SK-N-SH (cell line): ENCODE measurements at regions not wholly inside any gene's neighbourhood (a gene's known extent, or its start where the extent isn't known, plus 50 kb on each side); places are given as distances from the start of the nearest gene placed in this dataset.

Experiments
- CTCF ChIA-PET: fragments of 300-600, 350-600 bp; formaldehyde crosslinking; extraction: SDS; loops from one replicate; lab custom pipeline; 2021; lab: Yijun Ruan, JAX
- POLR2A ChIA-PET: fragments of 350-600 bp; sonication (Branson Sonifier 250); formaldehyde crosslinking; extraction: SDS; loops from one replicate; lab custom pipeline; 2020; ENCODE audit warnings: antibody characterized with exemption, inconsistent platforms; lab: Yijun Ruan, JAX
- DNase-seq: peaks from one replicate; pipeline ENCODE4 v3.0.0; 2012
- H2AFZ ChIP-seq: fragments of 200-600 bp; sonication (generic); 2 replicates; pipeline ENCODE4 v1.8.1; 2016; ENCODE audit warnings: antibody characterized with exemption, mild to moderate bottlenecking, low read depth
- H3F3A ChIP-seq: fragments of 200-600 bp; sonication (generic); replicated peaks from 2 replicates; pipeline ENCODE3; 2016; ENCODE audit warnings: antibody characterized with exemption, mild to moderate bottlenecking; ENCODE audit not compliant: insufficient read depth
- H3K27ac ChIP-seq, 2 experiments: fragments of 200-500 bp in 1 of 2; fragments of 200-600 bp in 1 of 2; sonication (Bioruptor generic) in 1 of 2; sonication (generic), shearing (Covaris generic) in 1 of 2; 2 replicates each; pipeline versions ENCODE4 v1.5.1 to v1.6.1; 2014 to 2016; ENCODE audit warnings: low read depth in 2 of 2, inconsistent platforms in 1 of 2, low read length in 1 of 2, mild to moderate bottlenecking in 1 of 2, mixed read lengths in 1 of 2
- H3K27me3 ChIP-seq: fragments of 200-600 bp; sonication (generic), shearing (Covaris generic); 2 replicates; pipeline ENCODE4 v1.6.1; 2016; ENCODE audit warnings: mixed run types; ENCODE audit not compliant: insufficient read depth
- H3K36me3 ChIP-seq, 2 experiments: fragments of 200-500 bp in 1 of 2; fragments of 200-600 bp in 1 of 2; sonication (Bioruptor generic) in 1 of 2; sonication (generic) in 1 of 2; replicated peaks in 1 of 2; 2 replicates each; pipeline versions ENCODE3 to v1.5.1; 2014 to 2016; ENCODE audit warnings: low read length in 1 of 2, mild to moderate bottlenecking in 1 of 2; ENCODE audit not compliant: insufficient read depth in 2 of 2, control insufficient read depth in 1 of 2
- H3K4me1 ChIP-seq, 2 experiments: fragments of 200-500 bp in 1 of 2; fragments of 200-600 bp in 1 of 2; sonication (Bioruptor generic) in 1 of 2; sonication (generic), shearing (Covaris generic) in 1 of 2; 2 replicates each; pipeline versions ENCODE4 v1.5.1 to v1.6.1; 2014 to 2016; ENCODE audit warnings: low read depth in 1 of 2, low read length in 1 of 2, mixed run types in 1 of 2; ENCODE audit not compliant: insufficient read depth in 2 of 2, control insufficient read depth in 1 of 2
- H3K4me2 ChIP-seq: fragments of 200-600 bp; sonication (generic), shearing (Covaris generic); 2 replicates; pipeline ENCODE4 v1.6.1; 2017; ENCODE audit warnings: mixed run types
- H3K4me3 ChIP-seq, 2 experiments: fragments of 200-500 bp in 1 of 2; fragments of 200-600 bp in 1 of 2; sonication (Bioruptor generic) in 1 of 2; sonication (generic), shearing (Covaris generic) in 1 of 2; 2 replicates each; pipeline versions ENCODE4 v1.5.1 to v1.8.1; 2014 to 2016; ENCODE audit warnings: low read depth in 2 of 2, inconsistent platforms in 1 of 2, low read length in 1 of 2, mild to moderate bottlenecking in 1 of 2, mixed read lengths in 1 of 2, moderate library complexity in 1 of 2
- H3K79me2 ChIP-seq: fragments of 200-600 bp; sonication (generic); 2 replicates; pipeline ENCODE4 v1.8.1; 2017; ENCODE audit warnings: mild to moderate bottlenecking; ENCODE audit not compliant: insufficient read depth
- H3K9ac ChIP-seq: fragments of 200-600 bp; sonication (generic); 2 replicates; pipeline ENCODE4 v1.6.1; 2017; ENCODE audit warnings: mixed run types
- H3K9me2 ChIP-seq: fragments of 200-600 bp; sonication (generic); 2 replicates; pipeline ENCODE4 v1.6.1; 2017; ENCODE audit warnings: mixed run types
- H3K9me3 ChIP-seq: fragments of 200-600 bp; sonication (generic); 2 replicates; pipeline ENCODE4 v1.6.1; 2017; ENCODE audit warnings: mixed run types, mild to moderate bottlenecking, moderate library complexity
- H4K20me1 ChIP-seq: fragments of 200-600 bp; sonication (generic); 2 replicates; pipeline ENCODE4 v1.6.1; 2017; ENCODE audit warnings: mild to moderate bottlenecking, mixed run types; ENCODE audit not compliant: insufficient read depth
- EZH2phosphoT487 ChIP-seq: fragments of 200-600 bp; sonication (generic); IDR thresholded peaks from 2 replicates; pipeline ENCODE4 v1.6.1; 2017; ENCODE audit warnings: low read depth, mixed run types, mild to moderate bottlenecking, antibody characterized with exemption, moderate library complexity, borderline replicate concordance
- FOXM1 ChIP-seq: IDR thresholded peaks from 2 replicates; pipeline ENCODE4 v1.4.0; 2012; ENCODE audit warnings: low read depth, mild to moderate bottlenecking
- GABPA ChIP-seq: IDR thresholded peaks from 2 replicates; pipeline ENCODE4 v1.4.0; 2012; ENCODE audit warnings: low read depth, mild to moderate bottlenecking
- GATA2 ChIP-seq: sonication (generic); formaldehyde crosslinking; IDR thresholded peaks from 2 replicates; pipeline ENCODE4 v1.5.0; 2020; ENCODE audit warnings: mild to moderate bottlenecking, missing genetic modification reagents
- MEF2A ChIP-seq: IDR thresholded peaks from 2 replicates; pipeline ENCODE4 v1.4.0; 2012; ENCODE audit warnings: low read depth, borderline replicate concordance
- MXI1 ChIP-seq: IDR thresholded peaks from 2 replicates; pipeline ENCODE4 v1.6.1; 2012; ENCODE audit warnings: mild to moderate bottlenecking, low read depth, low read length, improper control_type of control experiment
- RCOR1 ChIP-seq: fragments of 150-350 bp; IDR thresholded peaks from 2 replicates; pipeline ENCODE4 v1.6.1; 2017; ENCODE audit warnings: antibody characterized with exemption, low read length
- REST ChIP-seq: IDR thresholded peaks from 2 replicates; pipeline ENCODE4 v1.6.1; 2012; ENCODE audit warnings: mild to moderate bottlenecking, low read depth, low read length, moderate library complexity
- RFX5 ChIP-seq: IDR thresholded peaks from 2 replicates; pipeline ENCODE4 v1.6.1; 2012; ENCODE audit warnings: mild to moderate bottlenecking, improper control_type of control experiment, low read length
- YY1 ChIP-seq: IDR thresholded peaks from 2 replicates; pipeline ENCODE4 v1.4.0; 2012; ENCODE audit warnings: low read depth, mild to moderate bottlenecking
- WGBS: methylation state at CpG from one replicate; pipeline ENCODE4 v1.1.6; 2017; ENCODE audit warnings: low lambda C conversion rate; 5-methylcytosine and 5-hydroxymethylcytosine counted together

GRCh38 chr13:40472427-40473220, 193.8 kb downstream of the FOXO1 start:
- POLR2A ChIA-PET, result no interaction called here

GRCh38 chr13:40475617-40476016, 190.8 kb downstream of the FOXO1 start:
- H3K27ac ChIP-seq, result no peak overlapping the region
- 67% methylated on average over 3 of the region's 3 CpGs for WGBS
- H2AFZ ChIP-seq, result no peak overlapping the region
- no peaks in the 10 kb centered on the region for H3K79me2 ChIP-seq
- no peaks in the 10 kb centered on the region for H3K36me3 ChIP-seq
- H3K4me3 ChIP-seq, result no peak overlapping the region
- no peaks in the 10 kb centered on the region for H4K20me1 ChIP-seq
- H3K4me2 ChIP-seq, result no peak overlapping the region
- ChIA-PET POLR2A (interaction anchor here (0.7 kb wide), 1 partner anchor 9 kb away, joined by 4 read pairs; no protein-coding TSS in a partner anchor), CTCF (no interaction called here)
- DNase-seq, result no peak
- no peak overlapping the region for H3K9ac ChIP-seq
- H3K27me3 ChIP-seq, result no peaks in the 10 kb centered on the region
- H3K9me3 ChIP-seq, result no peaks in the 10 kb centered on the region
- TF ChIP-seq GABPA (no peak), YY1 (no peak)
- peaks cover 0 to 5% of the 10 kb centered on the region in 2 experiments; a peak in 1 of 4 replicates for H3K4me1 ChIP-seq
- no peaks in the 10 kb centered on the region for H3K9me2 ChIP-seq
- no peaks in the 10 kb centered on the region for H3F3A ChIP-seq

More at GRCh38 chr13:40472427-40473220, 193.8 kb downstream of the FOXO1 start:
- Histone ChIP-seq H3K9me3 (no peaks in the 10 kb centered on the region), H2AFZ (no peak overlapping the region), H4K20me1 (no peaks in the 10 kb centered on the region), H3K27me3 (no peaks in the 10 kb centered on the region), H3K4me3 (no peak overlapping the region), H3K4me1 (peaks cover 0 to 5% of the 10 kb centered on the region in 2 experiments; a peak in 1 of 4 replicates), H3F3A (no peaks in the 10 kb centered on the region), H3K9me2 (no peaks in the 10 kb centered on the region), H3K79me2 (no peaks in the 10 kb centered on the region), H3K36me3 (no peaks in the 10 kb centered on the region), H3K4me2 (no peak overlapping the region), H3K27ac (no peak overlapping the region), H3K9ac (no peak overlapping the region)
- no peak for TF ChIP-seq RCOR1
- TF ChIP-seq GABPA, result no peak
- TF ChIP-seq EZH2phosphoT487, result no peak
- TF ChIP-seq YY1, result no peak
- TF ChIP-seq MEF2A, result no peak
- TF ChIP-seq REST, result no peak
- no peak for TF ChIP-seq GATA2 (CRISPR knock-in tag)
- no peak for TF ChIP-seq MXI1
- TF ChIP-seq FOXM1, result no peak
- no peak for TF ChIP-seq RFX5
- DNase-seq, result no peak
- CTCF ChIA-PET, result interaction anchor here (1.0 kb wide), 1 partner anchor 15 kb away, joined by 4 read pairs; no protein-coding TSS in a partner anchor
- 73% methylated on average over 8 of the region's 8 CpGs for WGBS
